IPS DF 6.9 (cell line): ENCODE measurements at regions not wholly inside any gene's neighbourhood (a gene's known extent, or its start where the extent isn't known, plus 50 kb on each side); places are given as distances from the start of the nearest gene placed in this dataset.
"Not testable (repeated sequence)": the region's sequence is repeated elsewhere in the genome, so short reads cannot be mapped to it uniquely, and the experiment has no call there.

Source experiments
- DNase-seq: peaks from one replicate; pipeline ENCODE4 v3.0.0-alpha.2; 2013; ENCODE audit warnings: low read depth, low spot score
- H3K27ac ChIP-seq: one replicate; pipeline ENCODE4 v1.5.1; 2013; ENCODE audit warnings: low read length, control low read depth
- H3K27me3 ChIP-seq: 2 replicates; pipeline ENCODE4 v1.6.1; 2013; ENCODE audit warnings: mild to moderate bottlenecking, low read length; ENCODE audit not compliant: control insufficient read depth, insufficient read depth
- H3K36me3 ChIP-seq: 2 replicates; pipeline ENCODE4 v1.6.1; 2013; ENCODE audit warnings: low read length; ENCODE audit not compliant: control insufficient read depth, insufficient read depth
- H3K4me1 ChIP-seq: 2 replicates; pipeline ENCODE4 v1.6.1; 2013; ENCODE audit warnings: low read length; ENCODE audit not compliant: control insufficient read depth, insufficient read depth
- H3K4me3 ChIP-seq: 2 replicates; pipeline ENCODE4 v1.5.1; 2013; ENCODE audit warnings: mild to moderate bottlenecking, low read length
- H3K9me3 ChIP-seq: 2 replicates; pipeline ENCODE4 v1.6.1; 2013; ENCODE audit warnings: low read length, inconsistent platforms; ENCODE audit not compliant: control insufficient read depth, insufficient read depth
- WGBS: extraction: QIAGEN DNeasy Blood & Tissue Kit; methylation state at CpG from one replicate; pipeline ENCODE4 v1.1.7; 2013; ENCODE audit warnings: mixed read lengths, missing lambda C conversion rate; ENCODE audit not compliant: insufficient read length, insufficient coverage; 5-methylcytosine and 5-hydroxymethylcytosine counted together

- no CpG with 5 or more reads among the region's 8 CpGs for WGBS
- Histone ChIP-seq H3K36me3 (no peaks in the 10 kb centered on the region), H3K4me1 (no peaks in the 10 kb centered on the region), H3K27me3 (no peaks in the 10 kb centered on the region), H3K4me3 (no peak overlapping the region), H3K27ac (no peak overlapping the region), H3K9me3 (no peaks in the 10 kb centered on the region)
- DNase-seq = no peak
Measured at GRCh38 chr20:22826306-22827230, 208.5 kb upstream of the SSTR4 start.

- no peak overlapping the region for H3K4me3 ChIP-seq
- no peaks in the 10 kb centered on the region for H3K9me3 ChIP-seq
- no CpG with 5 or more reads among the region's 3 CpGs for WGBS
Measured at GRCh38 chr20:22827916-22828315, 207.2 kb upstream of the SSTR4 start.

DNA sequence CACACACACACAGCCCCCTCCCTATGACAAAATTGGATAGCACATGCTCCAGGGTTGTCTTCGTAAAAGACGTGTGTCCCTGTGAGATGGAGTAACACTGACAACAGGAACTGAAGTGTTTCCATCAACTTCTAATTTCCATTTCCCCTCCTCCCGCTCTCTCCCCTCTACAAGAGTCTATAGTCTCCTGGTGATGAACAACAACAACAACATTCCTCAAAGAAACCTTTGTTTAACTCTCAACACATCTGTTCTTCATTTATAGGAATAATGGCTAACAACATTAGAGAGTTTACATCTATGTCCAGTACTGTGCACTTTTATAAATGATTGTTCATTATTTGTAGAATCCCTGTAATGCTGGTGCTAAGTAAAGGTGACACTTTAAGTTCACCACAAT, 205.8 kb upstream of the SSTR4 start:
- Histone ChIP-seq H3K4me3 (no peak overlapping the region), H3K36me3 (no peaks in the 10 kb centered on the region), H3K27me3 (no peaks in the 10 kb centered on the region), H3K4me1 (no peaks in the 10 kb centered on the region), H3K27ac (no peak overlapping the region), H3K9me3 (no peaks in the 10 kb centered on the region)
- DNase-seq = no peak
- no CpG with 5 or more reads among the region's 3 CpGs for WGBS

More at GRCh38 chr20:22827916-22828315, 207.2 kb upstream of the SSTR4 start:
- no peak for DNase-seq
- Histone ChIP-seq H3K36me3 (no peaks in the 10 kb centered on the region), H3K4me1 (no peaks in the 10 kb centered on the region), H3K27ac (no peak overlapping the region), H3K27me3 (no peaks in the 10 kb centered on the region)

DNA sequence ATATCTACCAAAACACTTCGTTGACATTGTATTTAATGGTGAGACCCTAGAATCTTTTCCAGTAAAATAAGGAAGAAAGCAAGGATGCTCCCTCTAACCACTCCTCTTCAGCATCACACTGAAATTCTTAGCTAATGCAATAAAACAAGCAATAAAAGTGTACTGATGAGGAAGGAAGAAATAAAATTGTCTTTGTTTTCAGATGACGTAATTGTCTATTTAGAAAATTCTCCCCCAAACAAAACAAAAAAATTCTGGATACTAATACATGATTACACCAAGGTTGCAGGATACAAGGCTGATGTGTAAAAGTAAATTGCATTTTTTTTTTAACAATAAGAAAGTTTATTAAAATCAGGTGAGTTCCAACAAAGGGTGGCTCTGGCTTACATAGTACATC, 205.0 kb upstream of the SSTR4 start:
- no peak for DNase-seq
- H3K4me3 ChIP-seq = no peak overlapping the region
- no peaks in the 10 kb centered on the region for H3K4me1 ChIP-seq
- H3K9me3 ChIP-seq = no peaks in the 10 kb centered on the region
- no CpG with 5 or more reads among the region's 2 CpGs for WGBS
- no peaks in the 10 kb centered on the region for H3K36me3 ChIP-seq
- no peak overlapping the region for H3K27ac ChIP-seq
- no peaks in the 10 kb centered on the region for H3K27me3 ChIP-seq

GRCh38 chr20:22830715-22831114, 204.4 kb upstream of the SSTR4 start:
- not testable (repeated sequence) for DNase-seq, H3K36me3 ChIP-seq, H3K9me3 ChIP-seq, H3K27me3 ChIP-seq, H3K27ac ChIP-seq, H3K4me3 ChIP-seq, H3K4me1 ChIP-seq
- no CpG with 5 or more reads among the region's 2 CpGs for WGBS

DNA sequence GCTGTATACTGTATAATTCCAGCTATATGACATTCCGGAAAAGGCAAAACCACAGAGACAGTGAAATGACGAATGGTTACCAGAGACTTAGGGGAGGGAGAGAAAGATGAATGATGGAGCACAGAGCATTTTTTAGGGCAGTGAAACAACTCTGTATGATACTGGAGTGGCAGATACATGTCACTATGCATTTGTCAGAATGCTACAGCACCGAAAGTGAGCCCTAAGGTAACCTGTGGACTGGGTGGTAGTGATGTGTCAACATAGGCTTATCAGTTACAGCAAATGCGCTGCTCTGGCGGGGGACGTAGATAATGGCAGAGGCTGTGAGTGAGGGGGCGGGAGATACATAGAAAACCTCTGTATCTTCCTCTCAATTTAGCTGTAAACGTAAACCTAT, 201.3 kb upstream of the SSTR4 start:
- H3K4me3 ChIP-seq = no peak overlapping the region
- no peaks in the 10 kb centered on the region for H3K4me1 ChIP-seq
- no peaks in the 10 kb centered on the region for H3K9me3 ChIP-seq
- no peaks in the 10 kb centered on the region for H3K36me3 ChIP-seq
- H3K27ac ChIP-seq = no peak overlapping the region
- no peaks in the 10 kb centered on the region for H3K27me3 ChIP-seq
- no peak for DNase-seq
- no CpG with 5 or more reads among the region's 8 CpGs for WGBS

DNA sequence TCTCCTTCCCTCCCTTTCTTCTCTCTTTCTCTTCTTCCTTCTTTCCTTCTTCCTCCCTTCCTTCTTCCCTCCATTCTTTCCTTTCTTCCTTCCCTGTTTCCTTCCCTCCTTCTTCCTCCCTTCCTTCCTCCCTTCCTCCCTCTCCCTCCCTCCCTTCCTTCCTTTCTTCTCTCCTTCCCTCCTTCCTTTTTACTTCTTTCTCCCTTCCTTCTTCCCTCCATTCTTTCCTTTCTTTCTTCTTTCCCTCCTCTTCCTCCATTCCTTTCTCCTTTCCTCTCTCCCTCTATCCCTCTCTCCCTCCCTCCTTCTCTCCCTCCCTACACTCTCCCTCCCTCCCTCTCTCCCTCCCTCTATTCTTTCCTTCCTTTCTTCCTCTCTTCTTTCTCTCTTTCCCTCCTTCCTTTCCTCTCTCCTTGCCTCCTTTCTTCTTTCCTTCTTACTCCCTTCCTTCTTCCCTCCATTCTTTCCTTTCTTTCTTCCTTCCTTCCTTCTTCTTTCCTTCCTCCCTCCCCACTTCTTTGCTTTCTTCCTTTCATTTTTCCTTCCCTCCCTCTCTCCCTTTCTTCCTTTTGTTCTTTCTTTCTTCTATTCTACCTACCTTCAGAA, 200.4 kb upstream of the SSTR4 start:
- no peaks in the 10 kb centered on the region for H3K4me1 ChIP-seq
- H3K27me3 ChIP-seq = no peaks in the 10 kb centered on the region
- no peak for DNase-seq
- H3K27ac ChIP-seq = no peak overlapping the region
- no peaks in the 10 kb centered on the region for H3K9me3 ChIP-seq
- no peak overlapping the region for H3K4me3 ChIP-seq
- no peaks in the 10 kb centered on the region for H3K36me3 ChIP-seq

DNA sequence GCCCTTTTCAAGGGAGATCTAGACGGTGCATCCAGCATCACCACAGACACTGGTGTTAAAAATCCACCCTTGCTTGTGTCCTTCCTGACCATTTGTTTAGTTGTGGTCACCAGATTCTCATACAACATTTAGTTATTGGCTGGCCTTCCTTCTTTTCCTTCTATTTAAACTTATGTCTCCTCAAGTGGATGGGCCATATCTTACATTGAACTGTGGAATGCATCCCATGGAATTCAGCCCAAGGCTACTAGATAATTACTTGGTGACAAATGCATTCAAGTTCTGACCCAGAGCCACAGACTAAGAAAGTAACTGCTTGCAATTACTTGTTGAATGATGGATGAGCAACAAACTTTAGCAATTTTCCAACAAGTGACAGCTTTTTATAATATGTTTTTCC, 198.9 kb upstream of the SSTR4 start:
- H3K4me3 ChIP-seq = no peak overlapping the region
- no peak for DNase-seq
- no peaks in the 10 kb centered on the region for H3K9me3 ChIP-seq
- no peaks in the 10 kb centered on the region for H3K27me3 ChIP-seq
- H3K27ac ChIP-seq = no peak overlapping the region
- no CpG with 5 or more reads among the region's 1 CpG for WGBS
- no peaks in the 10 kb centered on the region for H3K36me3 ChIP-seq
- no peaks in the 10 kb centered on the region for H3K4me1 ChIP-seq

DNA sequence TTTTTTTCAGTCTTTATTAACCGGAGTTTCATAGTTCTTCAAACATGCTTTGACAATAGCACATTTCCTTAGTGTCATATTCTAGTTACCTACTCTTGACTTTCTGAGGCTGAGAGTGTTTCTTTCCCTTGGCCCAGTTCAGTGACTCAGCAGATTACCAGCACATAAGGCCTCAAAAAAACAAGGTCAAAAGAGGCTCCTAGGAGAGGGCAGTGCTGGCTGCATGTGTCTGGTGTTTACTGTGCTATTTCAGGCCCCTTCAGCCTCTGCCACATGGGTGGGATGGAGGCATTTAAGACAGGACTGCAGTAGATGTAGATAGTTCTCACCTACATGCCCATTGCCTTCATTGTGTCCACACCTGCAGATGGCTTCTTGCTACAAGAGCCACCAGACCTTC, 198.2 kb upstream of the SSTR4 start:
- Histone ChIP-seq H3K4me1 (no peaks in the 10 kb centered on the region), H3K36me3 (no peaks in the 10 kb centered on the region), H3K27me3 (no peaks in the 10 kb centered on the region), H3K4me3 (no peak overlapping the region), H3K9me3 (no peaks in the 10 kb centered on the region), H3K27ac (no peak overlapping the region)
- DNase-seq = no peak
- WGBS = no CpG with 5 or more reads among the region's 1 CpG

GRCh38 chr20:22838001-22838400, 197.1 kb upstream of the SSTR4 start:
- Histone ChIP-seq H3K4me1 (no peaks in the 10 kb centered on the region), H3K4me3 (no peak overlapping the region), H3K9me3 (no peaks in the 10 kb centered on the region), H3K27me3 (no peaks in the 10 kb centered on the region), H3K27ac (no peak overlapping the region), H3K36me3 (no peaks in the 10 kb centered on the region)
- WGBS = no CpG with 5 or more reads among the region's 1 CpG
- DNase-seq = no peak

DNA sequence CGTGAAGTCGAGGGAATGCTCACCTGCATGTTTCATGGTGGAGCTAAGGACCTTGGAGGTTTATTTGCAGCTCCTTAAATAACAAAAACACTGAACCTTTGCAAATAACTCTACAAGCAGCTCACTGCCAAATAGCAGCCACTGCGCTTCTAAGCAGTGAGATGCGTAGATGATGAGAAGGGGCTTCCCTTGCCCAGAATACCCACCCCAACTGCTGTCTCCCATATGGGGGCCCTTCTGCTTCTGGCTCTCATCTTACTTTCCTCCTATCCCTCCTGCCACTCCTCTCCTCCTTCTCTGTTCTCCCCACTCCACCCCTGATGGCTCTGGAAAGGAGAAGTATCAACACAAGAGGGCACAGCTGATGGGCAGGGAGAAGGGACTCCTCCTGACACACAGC, 193.3 kb upstream of the SSTR4 start:
- no CpG with 5 or more reads among the region's 4 CpGs for WGBS
- Histone ChIP-seq H3K36me3 (no peaks in the 10 kb centered on the region), H3K9me3 (no peaks in the 10 kb centered on the region)

More for the DNA sequence above, 193.3 kb upstream of the SSTR4 start:
- Histone ChIP-seq H3K27me3 (no peaks in the 10 kb centered on the region), H3K4me1 (no peaks in the 10 kb centered on the region; the same call in 1 of the 2 replicates), H3K27ac (no peak overlapping the region), H3K4me3 (no peak overlapping the region)
- no peak for DNase-seq
